Thymus (tissue), 11 donors: ENCODE measurements at regions not wholly inside any gene's neighbourhood (a gene's known extent, or its start where the extent isn't known, plus 50 kb on each side); places are given as distances from the start of the nearest gene placed in this dataset.

ENCODE experiments used
- DNase-seq, 9 donors: peaks; one replicate each; pipeline ENCODE4 v3.0.0-alpha.2; 2013; ENCODE audit warnings: low spot score in 9 of 9, low read depth in 6 of 9, missing footprints in 1 of 9
- H3K27ac ChIP-seq, 2 donors: one replicate each; pipeline ENCODE4 v1.5.1; 2013; ENCODE audit warnings: control low read depth in 1 of 2, low read depth in 1 of 2, low read length in 1 of 2, mild to moderate bottlenecking in 1 of 2, moderate library complexity in 1 of 2
- H3K27me3 ChIP-seq, 2 donors: one replicate each; pipeline ENCODE4 v1.5.1; 2013; ENCODE audit warnings: low read length in 1 of 2; ENCODE audit not compliant: control insufficient read depth in 2 of 2, insufficient read depth in 1 of 2
- H3K36me3 ChIP-seq, 2 donors: one replicate each; pipeline ENCODE4 v1.5.1; 2013; ENCODE audit warnings: low read length in 1 of 2, mild to moderate bottlenecking in 1 of 2, moderate library complexity in 1 of 2; ENCODE audit not compliant: control insufficient read depth in 2 of 2, insufficient read depth in 2 of 2
- H3K4me1 ChIP-seq, 2 donors: one replicate each; pipeline ENCODE4 v1.5.1; 2013; ENCODE audit warnings: low read length in 2 of 2; ENCODE audit not compliant: control insufficient read depth in 2 of 2, insufficient read depth in 2 of 2
- H3K4me3 ChIP-seq, 2 donors: one replicate each; pipeline ENCODE4 v1.5.1; 2013; ENCODE audit warnings: low read length in 2 of 2, control low read depth in 1 of 2, mild to moderate bottlenecking in 1 of 2
- H3K9me3 ChIP-seq, 2 donors: one replicate each; pipeline ENCODE4 v1.5.1; 2013; ENCODE audit warnings: low read length in 1 of 2, mild to moderate bottlenecking in 1 of 2; ENCODE audit not compliant: control insufficient read depth in 2 of 2, insufficient read depth in 1 of 2
- WGBS: extraction: QIAGEN DNeasy Blood & Tissue Kit; methylation state at CpG from one replicate; pipeline ENCODE4 v1.1.7; 2013; 5-methylcytosine and 5-hydroxymethylcytosine counted together
- donor health status: healthy.

GRCh38 chr10:79014796-79015195 is 54.0 kb upstream of the ZMIZ1 start:
- Histone ChIP-seq H3K27ac (no peak overlapping the region), H3K9me3 (peaks cover 1 to 11% of the 10 kb centered on the region in 2 donors), H3K4me1 (peaks cover 0 to 5% of the 10 kb centered on the region in 2 donors), H3K27me3 (no peaks in the 10 kb centered on the region), H3K36me3 (no peaks in the 10 kb centered on the region), H3K4me3 (no peak overlapping the region)
- DNase-seq = no peak
- WGBS = 98% methylated on average over 1 of the region's 1 CpG

- 98% methylated on average over 4 of the region's 4 CpGs for WGBS
- H3K4me1 ChIP-seq = peaks cover 0 to 10% of the 10 kb centered on the region in 2 donors
- peak overlapping the region in 1 of 2 donors; percentile 16 for H3K27ac ChIP-seq
- H3K9me3 ChIP-seq = peaks cover 1 to 11% of the 10 kb centered on the region in 2 donors
- no peak overlapping the region for H3K4me3 ChIP-seq
- DNase-seq = no peak
- H3K27me3 ChIP-seq = no peaks in the 10 kb centered on the region
- no peaks in the 10 kb centered on the region for H3K36me3 ChIP-seq
These were observed 50.8 kb upstream of the ZMIZ1 start for GRCh38 chr10:79017882-79018520.

GRCh38 chr10:79018521-79019011 is 50.2 kb upstream of the ZMIZ1 start:
- WGBS = 94% methylated on average over 5 of the region's 5 CpGs
- H3K4me3 ChIP-seq = no peak overlapping the region
- H3K9me3 ChIP-seq = peaks cover 1 to 11% of the 10 kb centered on the region in 2 donors
- no peaks in the 10 kb centered on the region for H3K27me3 ChIP-seq
- H3K36me3 ChIP-seq = no peaks in the 10 kb centered on the region
- DNase-seq = no peak
- peaks cover 0 to 16% of the 10 kb centered on the region in 2 donors for H3K4me1 ChIP-seq
- peak overlapping the region in 1 of 2 donors; percentile 16 for H3K27ac ChIP-seq
